GM21529 (cell line): ENCODE measurements at regions not wholly inside any gene's neighbourhood (a gene's known extent, or its start where the extent isn't known, plus 50 kb on each side); places are given as distances from the start of the nearest gene placed in this dataset.

ENCODE experiments used
- ATAC-seq: cut with Tn5 transposase; IDR thresholded peaks from one replicate; pipeline ENCODE4 v1.9.1; 2021; ENCODE audit not compliant: unreplicated experiment

GRCh38 chr1:172883387-172883791 lies 167.4 kb downstream of the TNFSF18 start:
- peak; percentile 79 for ATAC-seq

DNA sequence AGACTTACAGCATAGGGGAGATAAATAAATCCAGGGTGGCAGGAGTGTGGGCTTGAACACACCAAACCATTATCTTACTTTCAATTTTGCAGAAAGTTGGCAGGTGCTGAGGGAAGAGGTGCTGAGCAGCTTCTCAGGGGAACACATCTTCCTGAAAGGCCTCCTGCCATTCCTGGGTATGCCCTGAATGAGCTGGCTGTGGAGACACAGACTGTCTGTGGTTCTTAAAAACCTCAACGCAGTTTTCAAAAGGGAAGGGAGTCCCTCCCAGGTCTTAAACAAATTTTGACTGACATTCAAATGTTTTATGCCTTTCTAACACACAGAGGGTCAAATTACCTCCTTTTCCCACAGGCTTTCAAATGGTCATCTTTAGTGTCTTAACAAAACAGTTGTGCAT lies 166.9 kb downstream of the TNFSF18 start:
- ATAC-seq: peak; percentile 49

DNA sequence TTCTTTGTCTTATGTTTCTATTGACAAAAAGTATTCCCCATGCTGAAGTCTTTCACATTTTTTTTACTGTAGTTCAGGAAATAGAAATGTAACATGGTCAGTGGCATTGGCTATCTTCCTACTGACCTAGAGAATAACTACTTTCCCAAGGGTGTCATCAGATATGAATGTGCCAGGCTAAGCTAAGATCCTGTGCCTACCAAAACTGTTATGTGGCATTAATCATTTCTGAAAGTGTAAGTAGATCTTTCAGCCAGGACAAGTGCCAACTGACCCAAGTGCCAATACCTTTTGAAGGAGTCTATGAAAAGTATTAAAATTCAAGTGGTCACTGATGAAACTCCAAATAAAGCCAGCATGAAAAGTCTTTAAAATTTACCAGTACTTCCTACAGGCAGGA lies 165.3 kb downstream of the TNFSF18 start:
- no peak for ATAC-seq

DNA sequence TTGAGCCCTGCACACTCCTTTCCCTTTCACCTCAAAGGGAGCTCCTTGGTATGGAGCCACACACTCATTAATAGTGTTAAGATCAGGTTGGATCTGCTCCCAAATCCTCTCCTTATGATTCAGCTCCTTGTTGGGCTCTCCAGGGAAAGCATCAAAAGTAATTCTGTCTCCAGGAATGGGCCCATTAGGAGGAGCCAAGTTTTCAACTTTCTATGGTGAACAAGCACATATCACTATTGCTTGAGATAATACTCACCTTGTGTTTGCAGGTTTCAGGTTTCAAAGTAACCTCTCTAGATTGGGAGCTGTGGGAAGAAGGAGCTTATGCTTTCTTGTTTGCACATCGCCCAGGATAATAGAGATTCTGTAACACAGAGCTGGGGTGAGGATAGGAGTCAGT lies 164.8 kb downstream of the TNFSF18 start:
- no peak for ATAC-seq

GRCh38 chr1:172887162-172887561 lies 163.6 kb downstream of the TNFSF18 start:
- no peak for ATAC-seq

- ATAC-seq: no peak
These were observed 157.4 kb downstream of the TNFSF18 start for GRCh38 chr1:172893146-172893841.

DNA sequence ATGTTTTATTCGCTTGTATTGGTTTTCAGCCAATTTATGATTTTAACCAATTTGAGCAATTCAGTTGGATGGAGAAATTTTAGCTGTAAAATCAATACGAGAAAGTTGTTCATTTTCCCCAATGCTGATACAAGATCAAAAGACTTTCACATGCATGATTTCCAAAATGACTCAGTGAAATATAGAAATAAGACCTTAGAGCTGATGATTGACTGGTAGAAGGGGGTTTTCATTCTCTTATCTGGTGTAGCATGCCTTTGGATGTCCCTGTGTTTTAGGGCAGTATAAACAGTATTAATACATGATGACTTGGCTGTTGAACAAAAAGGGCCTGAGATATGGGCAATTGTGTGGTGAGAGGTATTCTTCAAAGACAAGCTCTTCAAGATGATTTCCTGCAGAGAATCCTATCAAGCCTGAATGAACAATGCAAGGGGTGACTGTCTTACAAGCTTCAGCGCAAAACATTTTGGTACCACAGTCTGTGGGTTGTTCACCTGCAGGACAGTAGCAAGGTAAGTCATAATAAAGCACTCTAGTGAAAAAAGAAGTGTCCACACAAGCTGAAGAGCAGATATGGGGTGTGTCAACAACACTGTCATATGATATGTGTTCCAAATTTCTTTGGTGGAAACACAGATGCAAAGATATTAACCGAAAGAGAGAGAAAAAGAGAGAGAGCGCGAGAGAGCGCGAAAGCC lies 156.2 kb downstream of the TNFSF18 start:
- ATAC-seq: no peak

DNA sequence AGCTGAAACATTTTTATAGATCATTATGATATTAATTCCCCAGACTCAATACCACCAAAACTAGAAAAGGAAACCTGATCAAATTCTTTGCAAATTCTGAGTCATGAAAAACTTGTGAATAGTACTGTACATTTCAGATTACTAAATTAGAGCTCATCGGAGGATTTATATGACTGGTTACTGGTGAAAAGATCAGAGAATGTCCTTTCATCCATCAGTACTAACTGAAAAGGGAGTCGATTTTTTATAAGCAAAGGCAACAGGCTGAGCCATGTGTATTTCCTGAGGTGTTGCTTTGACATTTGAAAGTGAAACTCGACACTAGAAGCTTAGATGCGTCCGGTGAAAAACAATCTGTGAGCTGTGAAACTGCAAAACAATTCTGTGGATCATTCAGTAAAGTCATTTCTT lies 155.7 kb downstream of the TNFSF18 start:
- ATAC-seq: no peak

DNA sequence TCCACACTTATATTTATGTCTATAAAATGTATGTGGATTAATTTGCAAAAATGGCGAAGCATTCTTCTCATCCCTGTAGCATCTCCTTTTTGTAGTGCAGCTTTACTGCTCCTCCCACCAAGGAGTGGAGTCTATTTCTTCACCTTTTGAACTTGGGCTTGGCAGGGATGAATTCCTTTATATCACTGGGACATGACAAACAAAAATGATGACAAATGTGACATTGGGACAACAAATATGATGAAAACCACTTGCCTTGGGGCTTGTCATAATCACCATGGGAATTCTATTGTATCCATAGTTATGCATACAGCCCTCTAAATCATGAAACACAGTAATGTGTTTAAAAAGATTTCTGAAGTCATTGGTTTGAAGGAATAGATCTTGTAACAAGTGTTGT lies 155.0 kb downstream of the TNFSF18 start:
- ATAC-seq: no peak

DNA sequence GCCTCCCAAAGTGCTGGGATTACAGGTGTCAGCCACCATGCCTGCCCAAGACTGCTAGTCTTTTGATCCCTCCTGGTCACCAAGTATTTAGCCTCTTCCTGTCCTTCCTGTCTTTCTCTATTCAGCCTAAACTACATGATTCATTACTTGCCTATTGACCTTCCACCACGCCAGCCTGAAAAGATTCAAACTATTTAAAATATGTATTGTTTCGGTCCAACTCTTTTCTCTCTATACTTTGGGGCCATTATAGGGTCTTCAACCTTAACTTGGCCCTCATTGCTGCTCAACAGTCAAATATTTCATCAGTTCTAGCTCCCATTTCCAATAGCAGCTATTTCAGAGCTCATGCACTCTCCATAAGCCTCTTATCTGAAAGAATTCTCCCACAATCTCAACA lies 153.0 kb downstream of the TNFSF18 start:
- no peak for ATAC-seq

DNA sequence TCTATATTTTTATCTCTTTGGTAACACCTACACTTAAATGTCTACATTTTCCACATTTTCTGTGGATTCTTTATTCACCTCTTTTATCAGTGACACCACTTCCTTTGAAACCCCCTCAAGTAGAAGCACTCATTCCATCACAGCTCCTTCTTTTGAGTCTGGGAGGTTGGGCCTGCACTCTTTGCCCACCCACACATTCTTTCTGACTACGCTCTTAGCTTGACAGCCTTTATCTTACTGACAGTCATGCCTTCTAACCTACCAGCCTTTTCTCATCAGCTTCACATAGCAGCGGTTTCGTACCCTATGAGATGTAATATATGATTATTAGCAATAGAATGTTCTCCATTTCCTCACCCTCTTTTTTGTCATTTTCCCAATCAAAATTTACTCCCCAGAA lies 151.9 kb downstream of the TNFSF18 start:
- ATAC-seq: no peak

- no peak for ATAC-seq
These were observed 150.3 kb downstream of the TNFSF18 start for GRCh38 chr1:172900376-172900997.

DNA sequence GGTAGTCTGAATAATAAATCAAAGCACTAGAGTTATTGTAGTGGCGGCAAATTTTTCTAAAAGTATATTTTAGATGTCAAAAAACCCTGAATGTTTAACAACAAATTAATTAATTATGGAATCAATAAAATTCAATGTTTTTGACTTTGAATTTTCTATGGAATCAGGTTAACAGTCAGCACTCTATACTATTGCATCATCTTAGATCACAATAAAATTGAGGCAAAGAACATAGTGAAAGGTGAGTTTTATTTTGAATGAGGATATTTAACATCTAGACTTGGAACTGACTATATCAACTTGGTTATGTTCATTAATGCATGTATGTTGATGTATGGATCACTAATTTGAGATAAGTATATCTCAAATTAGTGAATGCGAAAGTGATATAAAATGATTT lies 148.5 kb downstream of the TNFSF18 start:
- no peak for ATAC-seq

GRCh38 chr1:172902861-172903381 lies 147.8 kb downstream of the TNFSF18 start:
- no peak for ATAC-seq

GRCh38 chr1:172903581-172904220 lies 147.0 kb downstream of the TNFSF18 start:
- no peak for ATAC-seq

GRCh38 chr1:172905452-172905851 lies 145.3 kb downstream of the TNFSF18 start:
- no peak for ATAC-seq

- no peak for ATAC-seq
These were observed 143.8 kb downstream of the TNFSF18 start for GRCh38 chr1:172906778-172907592.

DNA sequence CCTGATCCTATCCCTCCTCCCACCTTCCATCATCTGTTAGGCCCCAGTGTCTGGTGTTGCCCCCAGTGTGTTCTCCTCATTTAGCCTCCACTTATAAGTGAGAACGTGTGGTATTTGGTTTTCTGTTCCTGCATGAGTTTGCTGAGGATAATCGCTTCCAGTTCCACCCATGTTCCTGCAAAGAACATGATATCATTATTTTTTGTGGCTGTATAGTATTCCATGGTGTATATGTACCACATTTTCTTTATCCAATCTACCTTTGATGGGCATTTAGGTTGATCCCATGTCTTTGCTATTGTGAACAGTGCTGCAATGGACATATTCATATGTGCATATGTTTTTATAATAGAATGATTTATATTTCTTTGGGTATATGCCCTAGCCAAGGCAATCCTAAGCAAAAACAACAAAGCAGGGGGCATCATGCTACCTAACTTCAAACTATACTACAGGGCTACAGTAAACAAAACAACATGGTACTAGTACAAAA lies 142.9 kb downstream of the TNFSF18 start:
- ATAC-seq: no peak

DNA sequence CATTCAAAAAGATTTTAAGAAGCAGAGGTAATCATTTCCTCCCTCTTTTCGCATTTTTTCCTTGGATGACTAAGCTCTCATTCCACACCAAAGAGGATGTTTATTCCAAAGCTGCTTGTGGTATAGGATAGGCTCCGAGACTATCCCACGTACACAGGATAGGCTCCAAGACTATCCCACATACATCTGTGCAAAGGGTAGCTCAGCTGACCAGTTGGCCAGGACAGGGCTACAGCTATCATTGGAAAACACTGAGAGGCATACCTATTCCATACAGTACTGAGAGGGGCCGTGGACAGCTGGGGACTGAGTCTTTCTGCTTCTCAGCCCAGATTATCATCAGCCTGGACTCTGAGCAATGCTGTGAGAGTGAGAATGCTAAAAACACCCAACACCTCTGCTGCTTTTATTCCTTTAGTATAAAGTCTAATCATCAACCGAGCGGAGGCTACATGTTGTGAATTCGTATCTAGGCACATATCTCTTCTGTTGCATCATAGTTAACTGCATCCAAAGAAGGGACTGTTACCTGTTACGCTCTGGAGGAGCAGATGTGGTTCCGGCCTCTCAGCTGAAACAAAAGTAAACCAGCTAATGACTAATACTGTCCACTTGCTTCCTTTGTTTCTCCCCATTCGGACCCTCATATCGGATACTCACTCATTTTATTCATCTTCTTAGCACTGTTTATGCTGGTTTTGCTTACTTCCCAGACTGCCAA lies 141.0 kb downstream of the TNFSF18 start:
- no peak for ATAC-seq

- no peak for ATAC-seq
These were observed 137.9 kb downstream of the TNFSF18 start for GRCh38 chr1:172912765-172913260.
